IPS-18c (cell line): ENCODE measurements at regions not wholly inside any gene's neighbourhood (a gene's known extent, or its start where the extent isn't known, plus 50 kb on each side); places are given as distances from the start of the nearest gene placed in this dataset.
"Not testable (repeated sequence)": the region's sequence is repeated elsewhere in the genome, so short reads cannot be mapped to it uniquely, and the experiment has no call there.

ENCODE experiments used
- H3K4me3 ChIP-seq: 2 replicates; pipeline ENCODE4 v1.7.0; 2013; ENCODE audit warnings: low read depth, mild to moderate bottlenecking, low read length, moderate library complexity; ENCODE audit not compliant: insufficient read depth
- H3K9me3 ChIP-seq: one replicate; pipeline ENCODE4 v1.6.1; 2013; ENCODE audit warnings: mild to moderate bottlenecking, low read length, moderate library complexity; ENCODE audit not compliant: control insufficient read depth, insufficient read depth

- H3K9me3 ChIP-seq, H3K4me3 ChIP-seq: not testable (repeated sequence)
Observed at GRCh38 chr9:42317677-42318076, 134.2 kb downstream of the SPATA31A6 start.

DNA sequence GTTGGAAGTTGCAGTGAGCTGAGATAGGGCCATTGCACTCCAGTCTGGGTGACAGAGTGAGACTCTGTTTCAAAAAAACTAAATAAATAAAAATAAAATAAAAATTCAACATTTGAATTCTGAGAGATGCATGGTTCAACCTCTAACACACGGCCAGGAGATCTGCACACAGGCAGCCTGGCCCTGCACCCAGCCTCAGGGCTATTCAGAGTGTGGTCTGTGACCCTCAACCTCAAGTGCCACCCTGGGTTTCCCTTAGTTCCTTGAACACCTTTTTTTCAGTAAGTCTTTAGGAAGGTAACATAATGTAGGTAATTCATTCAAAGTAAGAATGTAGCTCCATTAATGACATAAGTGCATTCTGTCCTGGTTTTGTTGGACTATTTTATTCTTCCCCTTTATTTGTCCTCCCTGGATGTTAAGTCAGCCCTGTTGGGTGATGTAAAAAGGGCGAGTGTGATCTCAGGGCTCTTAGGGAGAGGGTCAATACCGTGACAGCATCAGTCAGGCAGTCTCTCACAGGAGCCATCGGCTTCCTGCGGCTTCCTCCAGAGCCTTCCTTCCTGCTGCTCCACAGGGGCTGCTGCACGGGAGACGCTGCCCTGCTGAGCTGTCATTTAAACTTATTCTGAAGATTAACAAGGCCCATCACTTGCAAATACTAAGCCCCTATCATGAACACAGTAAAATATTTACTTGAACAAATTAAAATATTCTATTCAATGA, 139.8 kb downstream of the SPATA31A6 start:
- H3K9me3 ChIP-seq, H3K4me3 ChIP-seq: not testable (repeated sequence)

GRCh38 chr9:42325142-42325541, 141.7 kb downstream of the SPATA31A6 start:
- not testable (repeated sequence) for H3K4me3 ChIP-seq, H3K9me3 ChIP-seq

GRCh38 chr9:42325561-42325960, 142.1 kb downstream of the SPATA31A6 start:
- not testable (repeated sequence) for H3K9me3 ChIP-seq, H3K4me3 ChIP-seq

DNA sequence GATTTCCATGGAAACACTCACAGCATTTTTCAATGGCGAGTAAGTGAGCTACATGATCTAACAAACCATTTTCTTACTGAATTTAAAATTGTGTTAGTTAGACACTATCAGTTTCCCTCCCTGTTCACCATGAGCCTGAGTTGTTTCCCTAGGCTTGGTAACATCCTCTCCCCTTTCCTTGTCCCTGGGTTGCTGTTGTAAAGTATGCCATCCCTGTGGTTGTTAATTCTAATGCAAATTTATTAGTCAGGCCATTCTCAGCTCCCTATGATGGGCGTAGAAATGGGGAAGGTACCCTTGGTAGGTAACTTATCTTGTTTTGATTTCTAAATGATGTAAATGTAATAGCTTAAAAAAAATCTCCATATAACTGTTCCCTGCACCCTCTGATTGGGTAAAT, 143.0 kb downstream of the SPATA31A6 start:
- not testable (repeated sequence) for H3K4me3 ChIP-seq, H3K9me3 ChIP-seq

DNA sequence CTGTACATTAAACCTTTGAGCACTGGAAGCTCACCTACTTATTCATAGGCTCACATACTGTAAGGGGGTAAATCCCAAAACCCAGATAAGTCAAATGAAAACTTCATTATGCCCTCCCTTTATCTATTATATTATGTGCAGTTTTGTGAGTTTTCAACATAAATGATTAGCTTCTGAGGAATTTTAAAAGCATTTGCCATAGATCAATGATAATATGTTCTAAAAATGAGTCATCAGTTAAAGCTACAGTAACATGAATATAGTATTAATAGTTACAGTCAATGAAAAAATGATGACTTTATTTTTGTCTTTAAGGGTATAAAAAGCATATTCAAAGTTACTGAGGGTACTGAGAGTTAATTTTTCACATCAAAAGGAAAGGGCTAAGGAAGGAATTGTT, 151.9 kb downstream of the SPATA31A6 start:
- not testable (repeated sequence) for H3K4me3 ChIP-seq, H3K9me3 ChIP-seq

DNA sequence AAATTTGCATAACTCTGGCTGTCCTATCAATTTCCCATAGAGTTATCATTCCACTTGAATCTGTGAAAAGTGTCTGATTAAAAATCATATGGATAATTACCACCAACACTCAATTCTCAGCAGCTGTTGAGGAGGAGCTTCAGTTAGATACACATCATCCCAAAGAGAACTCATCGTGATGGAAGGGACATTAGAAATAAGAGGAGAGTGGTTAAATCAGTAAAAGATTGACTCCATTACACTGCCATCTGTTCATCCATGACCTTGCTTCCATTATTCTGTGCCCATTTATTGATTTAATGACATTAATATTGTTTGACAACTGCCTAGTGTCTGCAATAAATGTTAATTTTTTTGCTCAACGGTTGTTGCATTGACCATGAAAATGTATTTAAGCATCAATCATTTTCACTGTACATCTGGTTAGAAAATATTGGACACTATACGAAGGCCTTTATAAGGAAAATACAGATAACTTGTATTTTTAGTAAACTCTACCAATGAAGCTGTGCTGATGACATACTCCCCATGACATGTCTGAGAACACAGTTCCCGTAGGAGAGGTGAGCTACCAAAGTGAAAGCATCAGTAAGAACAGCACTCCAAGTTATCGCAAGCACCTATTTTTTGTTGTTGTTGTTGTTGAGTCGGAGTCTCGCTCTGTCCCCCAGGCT, 152.7 kb downstream of the SPATA31A6 start:
- not testable (repeated sequence) for H3K4me3 ChIP-seq, H3K9me3 ChIP-seq

DNA sequence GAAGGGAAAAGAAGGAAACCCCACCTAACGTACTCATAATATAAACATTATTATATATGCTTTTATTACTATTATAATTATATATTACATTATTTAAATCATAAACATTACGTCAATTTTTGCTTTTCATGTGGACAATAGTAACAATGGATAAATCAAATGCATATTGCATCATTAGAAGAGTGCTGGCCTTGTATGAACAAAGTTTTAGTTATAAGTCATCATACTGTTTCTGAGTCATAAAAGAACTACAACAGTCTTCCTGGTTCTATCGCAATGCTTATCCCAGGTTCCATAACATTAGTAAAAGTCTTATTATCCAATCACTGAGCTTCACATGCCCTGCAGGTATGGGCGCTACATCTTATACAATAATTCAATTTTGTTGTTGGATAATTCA, 154.8 kb downstream of the SPATA31A6 start:
- not testable (repeated sequence) for H3K4me3 ChIP-seq, H3K9me3 ChIP-seq

- not testable (repeated sequence) for H3K4me3 ChIP-seq, H3K9me3 ChIP-seq
Observed at GRCh38 chr9:42339671-42340434, 156.4 kb downstream of the SPATA31A6 start.

GRCh38 chr9:42340435-42340723, 156.9 kb downstream of the SPATA31A6 start:
- not testable (repeated sequence) for H3K4me3 ChIP-seq, H3K9me3 ChIP-seq

- not testable (repeated sequence) for H3K9me3 ChIP-seq, H3K4me3 ChIP-seq
Observed at GRCh38 chr9:42341860-42342259, 158.4 kb downstream of the SPATA31A6 start.

DNA sequence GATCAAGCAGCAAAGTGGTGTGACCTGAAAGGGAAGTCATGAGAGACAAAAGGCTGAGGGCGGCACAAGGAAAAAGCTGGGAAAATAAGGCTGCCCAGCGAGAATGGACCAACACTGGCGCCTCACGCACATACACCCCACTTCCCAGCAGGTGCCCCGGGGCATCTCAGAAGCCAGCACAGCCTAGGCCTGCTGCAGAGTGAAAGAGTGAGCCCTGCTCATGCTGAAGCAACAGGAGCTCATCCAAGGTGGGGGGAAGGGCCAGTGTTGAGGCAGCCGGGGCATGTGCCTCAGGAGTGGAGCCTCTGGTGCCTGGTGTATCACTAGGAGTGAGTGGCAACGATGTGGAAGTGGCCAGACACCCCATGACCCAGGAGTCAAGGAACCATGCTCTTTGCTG, 158.8 kb downstream of the SPATA31A6 start:
- H3K9me3 ChIP-seq, H3K4me3 ChIP-seq: not testable (repeated sequence)

- not testable (repeated sequence) for H3K9me3 ChIP-seq, H3K4me3 ChIP-seq
Observed at GRCh38 chr9:42344508-42344907, 161.0 kb downstream of the SPATA31A6 start.

DNA sequence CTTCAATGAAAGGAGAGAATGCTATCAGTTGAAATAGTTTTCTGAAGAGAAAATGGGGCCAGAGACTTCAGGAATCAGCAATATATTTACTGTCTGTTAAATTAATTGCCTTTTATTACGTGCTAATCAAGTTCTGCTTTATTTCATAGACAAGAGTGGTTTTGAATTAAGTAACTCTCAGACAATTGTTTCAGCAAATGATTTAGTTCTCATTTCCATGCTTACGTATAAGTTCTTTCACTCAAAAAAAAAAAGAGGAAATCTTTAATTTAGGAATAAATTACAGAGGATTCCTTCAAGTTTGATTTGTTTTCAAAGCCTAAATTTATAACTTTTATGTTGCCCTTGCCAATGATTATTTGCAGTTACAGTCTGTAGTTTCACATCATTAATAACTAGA, 163.5 kb downstream of the SPATA31A6 start:
- not testable (repeated sequence) for H3K9me3 ChIP-seq, H3K4me3 ChIP-seq

DNA sequence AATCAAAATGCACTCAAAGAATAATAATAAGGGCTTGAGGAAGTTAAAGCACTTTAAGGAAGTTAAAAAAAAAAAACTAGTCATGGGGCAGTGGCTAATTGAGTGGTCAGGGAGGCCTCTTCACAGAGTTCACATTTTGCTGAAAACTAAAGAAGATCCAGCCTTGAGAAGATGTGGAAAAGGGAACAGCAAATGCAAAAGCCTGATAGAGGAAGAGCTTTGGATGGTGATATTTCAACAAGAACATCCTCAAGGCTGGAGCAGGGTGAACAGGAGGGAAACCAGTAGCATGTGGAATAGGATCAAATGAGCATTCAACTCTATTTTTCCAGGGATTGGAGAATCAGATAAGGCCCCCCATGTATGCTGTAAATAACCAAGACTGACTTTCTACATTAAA, 165.7 kb downstream of the SPATA31A6 start:
- H3K4me3 ChIP-seq, H3K9me3 ChIP-seq: not testable (repeated sequence)

DNA sequence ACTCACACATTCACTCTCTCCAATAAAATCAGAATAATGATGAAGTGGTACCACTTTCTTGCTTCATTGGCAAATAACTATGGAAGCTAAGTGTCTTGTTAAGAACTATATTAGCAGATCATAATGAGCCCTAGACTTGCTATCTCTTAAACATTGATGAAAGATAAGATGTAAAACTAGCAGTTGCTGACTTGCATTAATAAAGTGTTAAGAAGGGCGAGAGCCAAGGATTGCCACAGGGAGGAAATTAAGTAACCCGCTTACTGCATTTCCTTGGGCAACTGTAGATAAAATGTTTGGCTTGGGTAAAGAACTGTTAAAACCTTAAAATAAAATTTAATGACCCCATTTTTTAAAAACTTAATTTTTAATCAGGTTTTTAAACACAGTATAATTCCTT, 167.0 kb downstream of the SPATA31A6 start:
- H3K4me3 ChIP-seq, H3K9me3 ChIP-seq: not testable (repeated sequence)

- H3K9me3 ChIP-seq, result not testable (repeated sequence)
- peak overlapping the region; percentile 34; the same call in 1 of the 2 replicates for H3K4me3 ChIP-seq
Observed at GRCh38 chr9:42357604-42358373, 174.3 kb downstream of the SPATA31A6 start.
